ENCODE measurements at regions not wholly inside any gene's neighbourhood (a gene's known extent, or its start where the extent isn't known, plus 50 kb on each side); places are given as distances from the start of the nearest gene placed in this dataset.

DNA sequence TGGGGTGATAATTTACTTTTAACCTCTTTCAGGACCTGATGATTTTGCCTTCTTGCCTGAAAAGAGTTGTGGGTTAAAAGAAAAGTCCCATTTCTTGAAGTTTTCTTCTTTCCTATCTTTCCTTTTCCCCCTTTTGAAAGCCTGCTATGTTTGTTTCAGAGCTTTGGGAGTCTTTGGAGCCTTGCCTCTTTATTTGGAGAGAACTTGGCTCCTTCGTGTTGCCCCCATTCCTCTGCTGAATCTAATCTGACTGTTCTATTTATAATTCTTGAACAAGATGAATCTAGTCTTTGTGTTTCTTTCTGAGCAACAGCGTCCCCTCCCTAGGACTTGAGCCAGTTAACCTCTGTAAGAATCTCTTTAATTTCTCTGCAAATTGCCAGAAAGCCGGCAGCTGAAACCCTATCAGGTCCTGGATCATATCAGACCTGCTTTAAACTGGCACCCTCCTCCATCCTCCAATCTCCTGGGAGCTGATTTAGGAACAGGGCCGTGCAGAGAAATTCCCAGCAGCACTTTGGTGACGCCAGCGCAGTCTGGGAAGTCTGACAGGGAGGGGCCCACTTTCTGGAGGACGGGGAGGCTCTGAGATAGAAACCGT is 289.1 kb upstream of the SORL1-AS1 start:
- TF ChIP-seq, protein P1, sequence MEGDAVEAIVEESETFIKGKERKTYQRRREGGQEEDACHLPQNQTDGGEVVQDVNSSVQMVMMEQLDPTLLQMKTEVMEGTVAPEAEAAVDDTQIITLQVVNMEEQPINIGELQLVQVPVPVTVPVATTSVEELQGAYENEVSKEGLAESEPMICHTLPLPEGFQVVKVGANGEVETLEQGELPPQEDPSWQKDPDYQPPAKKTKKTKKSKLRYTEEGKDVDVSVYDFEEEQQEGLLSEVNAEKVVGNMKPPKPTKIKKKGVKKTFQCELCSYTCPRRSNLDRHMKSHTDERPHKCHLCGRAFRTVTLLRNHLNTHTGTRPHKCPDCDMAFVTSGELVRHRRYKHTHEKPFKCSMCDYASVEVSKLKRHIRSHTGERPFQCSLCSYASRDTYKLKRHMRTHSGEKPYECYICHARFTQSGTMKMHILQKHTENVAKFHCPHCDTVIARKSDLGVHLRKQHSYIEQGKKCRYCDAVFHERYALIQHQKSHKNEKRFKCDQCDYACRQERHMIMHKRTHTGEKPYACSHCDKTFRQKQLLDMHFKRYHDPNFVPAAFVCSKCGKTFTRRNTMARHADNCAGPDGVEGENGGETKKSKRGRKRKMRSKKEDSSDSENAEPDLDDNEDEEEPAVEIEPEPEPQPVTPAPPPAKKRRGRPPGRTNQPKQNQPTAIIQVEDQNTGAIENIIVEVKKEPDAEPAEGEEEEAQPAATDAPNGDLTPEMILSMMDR (IDR thresholded peaks at IDR 0.05), result no peak
- Histone ChIP-seq H3K36me3 (ENCODE audit: insufficient read depth, low read length) (no peaks in the 10 kb centered on the region), H3K9me3 (ENCODE audit: control insufficient read depth in 1 of 2, insufficient read depth in 1 of 2, low read length in 2 of 2) (peaks cover 4 to 12% of the 10 kb centered on the region in 2 experiments), H3K27ac (ENCODE audit: low read depth in 1 of 2, low read length in 2 of 2) (no peak overlapping the region), H3K27me3 (ENCODE audit: control insufficient read depth in 1 of 2, insufficient read depth in 2 of 2, low read length in 2 of 2) (no peaks in the 10 kb centered on the region), H3K4me1 (ENCODE audit: insufficient read depth, low read length) (no peaks in the 10 kb centered on the region), H3K4me3 (ENCODE audit: low read length) (no peak overlapping the region)
- no peak overlapping the region for H3K27ac Mint-ChIP-seq
- no peak for DNase-seq
- no peak for ATAC-seq (ENCODE audit: poor library complexity)
- no peaks in the 10 kb centered on the region for H3K4me1 Mint-ChIP-seq (ENCODE audit: low read depth)
- POLR2A ChIA-PET, result no interaction called here
- H3K36me3 Mint-ChIP-seq (ENCODE audit: low read depth), result no peaks in the 10 kb centered on the region
- no peak overlapping the region for H3K4me3 Mint-ChIP-seq
- intact Hi-C loops (cut with DNase I, micrococcal nuclease), result no loop called here
- CTCF ChIA-PET, result no interaction called here
- H3K27me3 Mint-ChIP-seq, result peaks cover 29% of the 10 kb centered on the region
- peaks cover 8% of the 10 kb centered on the region for H3K9me3 Mint-ChIP-seq

DNA sequence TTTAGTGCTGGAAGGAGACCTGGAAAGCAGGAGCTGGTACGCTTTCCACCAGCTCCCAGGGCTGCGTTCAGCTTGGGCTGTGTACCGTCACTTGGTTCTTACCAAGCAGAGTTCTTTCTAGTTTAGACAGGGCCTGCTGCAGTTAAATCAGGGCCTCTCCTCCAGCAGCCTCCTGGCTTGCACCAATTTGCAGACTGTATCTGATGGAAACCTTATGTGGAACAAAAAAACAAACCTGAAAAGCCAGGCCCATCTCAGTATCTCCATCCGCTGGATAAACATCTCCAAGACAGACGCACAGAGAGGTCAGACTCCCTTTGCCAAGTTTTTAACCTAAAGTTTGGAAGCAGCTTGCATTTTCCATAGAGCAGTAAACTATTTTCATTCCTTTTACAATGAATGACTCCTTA is 288.6 kb upstream of the SORL1-AS1 start:
- intact Hi-C loops (cut with DNase I, micrococcal nuclease), result no loop called here
- CTCF ChIA-PET, result no interaction called here

DNA sequence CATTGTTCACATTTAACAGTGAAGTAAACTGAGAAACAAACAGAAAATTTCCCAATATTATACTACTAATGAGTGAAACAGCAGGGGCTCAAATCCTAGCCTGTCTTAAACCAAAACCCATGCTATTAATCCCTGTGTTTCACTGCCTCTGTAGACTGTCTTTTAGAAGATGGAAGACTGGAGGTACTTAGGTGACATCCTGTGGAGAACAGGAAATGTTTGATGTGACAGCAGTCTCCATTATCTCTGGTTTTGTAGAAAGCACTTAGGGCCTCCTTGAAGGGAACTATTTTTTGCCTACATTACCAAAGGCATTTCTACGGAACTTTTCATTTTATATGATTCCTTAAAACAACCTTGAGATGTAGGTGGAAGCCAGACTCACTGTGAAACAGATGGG is 288.1 kb upstream of the SORL1-AS1 start:
- H3K27ac ChIP-seq (ENCODE audit: low read depth in 1 of 2, low read length in 2 of 2), result no peak overlapping the region
- peaks cover 4 to 12% of the 10 kb centered on the region in 2 experiments for H3K9me3 ChIP-seq (ENCODE audit: control insufficient read depth in 1 of 2, insufficient read depth in 1 of 2, low read length in 2 of 2)
- intact Hi-C loops (cut with DNase I, micrococcal nuclease), result no loop called here
- Mint-ChIP-seq H3K9me3 (peaks cover 8% of the 10 kb centered on the region), H3K27ac (no peak overlapping the region), H3K36me3 (ENCODE audit: low read depth) (no peaks in the 10 kb centered on the region), H3K4me3 (no peak overlapping the region), H3K4me1 (ENCODE audit: low read depth) (no peaks in the 10 kb centered on the region), H3K27me3 (peaks cover 34% of the 10 kb centered on the region)
- ATAC-seq (ENCODE audit: poor library complexity) (no peak), DNase-seq (no peak)
- ChIA-PET CTCF (no interaction called here), POLR2A (no interaction called here)
- H3K36me3 ChIP-seq (ENCODE audit: insufficient read depth, low read length), result no peaks in the 10 kb centered on the region
- no peak overlapping the region for H3K4me3 ChIP-seq (ENCODE audit: low read length)
- H3K4me1 ChIP-seq (ENCODE audit: insufficient read depth, low read length), result no peaks in the 10 kb centered on the region
- no peaks in the 10 kb centered on the region for H3K27me3 ChIP-seq (ENCODE audit: control insufficient read depth in 1 of 2, insufficient read depth in 2 of 2, low read length in 2 of 2)
- TF ChIP-seq, protein P1 (IDR thresholded peaks at IDR 0.05), result no peak

More for the DNA sequence above, 288.6 kb upstream of the SORL1-AS1 start:
- Mint-ChIP-seq H3K36me3 (ENCODE audit: low read depth) (no peaks in the 10 kb centered on the region), H3K4me3 (no peak overlapping the region), H3K27ac (no peak overlapping the region), H3K9me3 (peaks cover 8% of the 10 kb centered on the region), H3K27me3 (peaks cover 32% of the 10 kb centered on the region), H3K4me1 (ENCODE audit: low read depth) (no peaks in the 10 kb centered on the region)
- POLR2A ChIA-PET, result no interaction called here
- H3K9me3 ChIP-seq (ENCODE audit: control insufficient read depth in 1 of 2, insufficient read depth in 1 of 2, low read length in 2 of 2), result peaks cover 4 to 12% of the 10 kb centered on the region in 2 experiments
- no peak overlapping the region for H3K4me3 ChIP-seq (ENCODE audit: low read length)
- H3K27ac ChIP-seq (ENCODE audit: low read depth in 1 of 2, low read length in 2 of 2), result no peak overlapping the region
- DNase-seq (no peak), ATAC-seq (ENCODE audit: poor library complexity) (no peak)
- H3K36me3 ChIP-seq (ENCODE audit: insufficient read depth, low read length), result no peaks in the 10 kb centered on the region
- H3K4me1 ChIP-seq (ENCODE audit: insufficient read depth, low read length), result no peaks in the 10 kb centered on the region
- H3K27me3 ChIP-seq (ENCODE audit: control insufficient read depth in 1 of 2, insufficient read depth in 2 of 2, low read length in 2 of 2), result no peaks in the 10 kb centered on the region
- TF ChIP-seq, protein P1 (IDR thresholded peaks at IDR 0.05), result no peak
